HEK293 (cell line): ENCODE measurements at regions not wholly inside any gene's neighbourhood (a gene's known extent, or its start where the extent isn't known, plus 50 kb on each side); places are given as distances from the start of the nearest gene placed in this dataset.

Experiments
- CTCF ChIA-PET: fragments of 350-600 bp; formaldehyde crosslinking; extraction: SDS; loops from one replicate; lab custom pipeline; 2021; ENCODE audit warnings: antibody characterized with exemption; lab: Yijun Ruan, JAX
- POLR2A ChIA-PET: fragments of 300-600 bp; formaldehyde crosslinking; extraction: SDS; loops from one replicate; lab custom pipeline; 2020; ENCODE audit warnings: antibody characterized with exemption, inconsistent platforms; lab: Yijun Ruan, JAX
- H3K27ac ChIP-seq: fragments of 200-500 bp; sonication (Bioruptor generic); 2 replicates; pipeline ENCODE4 v1.5.1; 2014; ENCODE audit warnings: low read depth, low read length, control low read depth, inconsistent platforms; ENCODE audit errors: extremely low read depth
- H3K36me3 ChIP-seq, 2 experiments: fragments of 200-500 bp in 1 of 2; sonication (Bioruptor generic) in 1 of 2; 1 replicate in 1 of 2; 2 replicates in 1 of 2; pipeline ENCODE4 v1.5.1; 2014 to 2017; ENCODE audit warnings: inconsistent platforms in 2 of 2, low read length in 2 of 2; ENCODE audit not compliant: control insufficient read depth in 2 of 2, insufficient read depth in 1 of 2
- H3K4me1 ChIP-seq: fragments of 200-500 bp; sonication (Bioruptor generic); 2 replicates; pipeline ENCODE4 v1.5.1; 2014; ENCODE audit warnings: mild to moderate bottlenecking, low read length, inconsistent platforms; ENCODE audit not compliant: control insufficient read depth, insufficient read depth
- H3K4me3 ChIP-seq: 2 replicates; pipeline ENCODE4 v1.5.1; 2011; ENCODE audit warnings: low read depth, mild to moderate bottlenecking, control low read depth, low read length, moderate library complexity
- H3K9me3 ChIP-seq: fragments of 200-500 bp; sonication (Bioruptor generic); 2 replicates; pipeline ENCODE4 v1.5.1; 2014; ENCODE audit warnings: low read depth, low read length, inconsistent platforms; ENCODE audit not compliant: control insufficient read depth, insufficient read depth
- GLIS2 ChIP-seq: fragments of 450-650 bp; formaldehyde crosslinking; IDR thresholded peaks from 2 replicates; pipeline ENCODE4 v1.5.1; 2016; ENCODE audit warnings: missing biosample characterization, missing genetic modification characterization
- OSR2 ChIP-seq: fragments of 450-650 bp; formaldehyde crosslinking; IDR thresholded peaks from 2 replicates; pipeline ENCODE4 v1.5.1; 2016; ENCODE audit warnings: missing biosample characterization, missing genetic modification characterization
- PATZ1 ChIP-seq: fragments of 450-650 bp; formaldehyde crosslinking; IDR thresholded peaks from 2 replicates; pipeline ENCODE4 v1.5.1; 2016; ENCODE audit warnings: missing biosample characterization, missing genetic modification characterization
- SP2 ChIP-seq: fragments of 450-650 bp; formaldehyde crosslinking; IDR thresholded peaks from 2 replicates; pipeline ENCODE4 v1.5.1; 2016; ENCODE audit warnings: missing biosample characterization, missing genetic modification characterization
- YY2 ChIP-seq: fragments of 450-650 bp; formaldehyde crosslinking; IDR thresholded peaks from 2 replicates; pipeline ENCODE4 v1.5.1; 2016; ENCODE audit warnings: missing biosample characterization, missing genetic modification characterization
- ZBTB8A ChIP-seq: fragments of 450-650 bp; formaldehyde crosslinking; IDR thresholded peaks from 2 replicates; pipeline ENCODE4 v1.5.1; 2016; ENCODE audit warnings: missing biosample characterization, missing genetic modification characterization
- ZFP69B ChIP-seq: fragments of 450-650 bp; formaldehyde crosslinking; IDR thresholded peaks from 2 replicates; pipeline ENCODE4 v1.5.1; 2016; ENCODE audit warnings: missing biosample characterization, missing genetic modification characterization
- ZNF10 ChIP-seq: fragments of 450-650 bp; formaldehyde crosslinking; IDR thresholded peaks from 2 replicates; pipeline ENCODE4 v1.5.1; 2017; ENCODE audit warnings: missing biosample characterization, missing genetic modification characterization
- ZNF121 ChIP-seq: fragments of 450-650 bp; formaldehyde crosslinking; IDR thresholded peaks from 2 replicates; pipeline ENCODE4 v1.5.1; 2016; ENCODE audit warnings: missing biosample characterization, missing genetic modification characterization
- ZNF146 ChIP-seq: fragments of 450-650 bp; formaldehyde crosslinking; IDR thresholded peaks from 2 replicates; pipeline ENCODE4 v1.5.1; 2016; ENCODE audit warnings: missing biosample characterization, missing genetic modification characterization
- ZNF513 ChIP-seq: fragments of 450-650 bp; IDR thresholded peaks from 2 replicates; pipeline ENCODE4 v1.5.1; 2018; ENCODE audit warnings: missing biosample characterization, missing genetic modification characterization
- ZNF596 ChIP-seq: fragments of 450-650 bp; IDR thresholded peaks from 2 replicates; pipeline ENCODE4 v1.5.0; 2018; ENCODE audit warnings: missing biosample characterization, mild to moderate bottlenecking, missing genetic modification characterization, moderate library complexity
- ZNF658 ChIP-seq: fragments of 450-650 bp; formaldehyde crosslinking; IDR thresholded peaks from 2 replicates; pipeline ENCODE4; 2016; ENCODE audit warnings: missing biosample characterization, missing genetic modification characterization
- ZNF660 ChIP-seq: fragments of 450-650 bp; IDR thresholded peaks from 2 replicates; pipeline ENCODE4 v1.5.1; 2018; ENCODE audit warnings: missing biosample characterization, mild to moderate bottlenecking, missing genetic modification characterization
- ZNF664 ChIP-seq: fragments of 450-650 bp; formaldehyde crosslinking; IDR thresholded peaks from 2 replicates; pipeline ENCODE4 v1.5.1; 2016; ENCODE audit warnings: missing biosample characterization, missing genetic modification characterization
- ZNF701 ChIP-seq: fragments of 450-650 bp; formaldehyde crosslinking; IDR thresholded peaks from 2 replicates; pipeline ENCODE4 v1.5.1; 2016; ENCODE audit warnings: missing biosample characterization, missing genetic modification characterization
- ZNF76 ChIP-seq: fragments of 450-650 bp; formaldehyde crosslinking; IDR thresholded peaks from 2 replicates; pipeline ENCODE4; 2016; ENCODE audit warnings: low read depth, missing biosample characterization, missing genetic modification characterization, borderline replicate concordance
- ZSCAN23 ChIP-seq: fragments of 450-650 bp; formaldehyde crosslinking; IDR thresholded peaks from 2 replicates; pipeline ENCODE4 v1.5.1; 2016; ENCODE audit warnings: missing biosample characterization, missing genetic modification characterization
- TF ChIP-seq, protein P1 (sequence below): fragments of 450-650 bp; formaldehyde crosslinking; IDR thresholded peaks from 2 replicates; pipeline ENCODE4 v1.5.0; 2017; ENCODE audit warnings: missing biosample characterization, missing genetic modification characterization, borderline replicate concordance
- TF ChIP-seq, protein P2 (sequence below): fragments of 450-650 bp; formaldehyde crosslinking; IDR thresholded peaks from 2 replicates; pipeline ENCODE4 v1.5.1; 2016; ENCODE audit warnings: missing biosample characterization, missing genetic modification characterization
- TF ChIP-seq, protein P3 (sequence below): fragments of 450-650 bp; formaldehyde crosslinking; IDR thresholded peaks from 2 replicates; pipeline ENCODE4 v1.5.1; 2016; ENCODE audit warnings: missing biosample characterization, missing genetic modification characterization
- TF ChIP-seq, protein P4 (sequence below): sonication (generic); formaldehyde crosslinking; IDR thresholded peaks from 2 replicates; pipeline ENCODE4 v1.8.1; 2022; ENCODE audit warnings: mild to moderate bottlenecking, moderate library complexity, missing genetic modification reagents

GRCh38 chr16:64841482-64841881, 280.4 kb downstream of the CDH11 start (continued):
- TF ChIP-seq, protein P1, sequence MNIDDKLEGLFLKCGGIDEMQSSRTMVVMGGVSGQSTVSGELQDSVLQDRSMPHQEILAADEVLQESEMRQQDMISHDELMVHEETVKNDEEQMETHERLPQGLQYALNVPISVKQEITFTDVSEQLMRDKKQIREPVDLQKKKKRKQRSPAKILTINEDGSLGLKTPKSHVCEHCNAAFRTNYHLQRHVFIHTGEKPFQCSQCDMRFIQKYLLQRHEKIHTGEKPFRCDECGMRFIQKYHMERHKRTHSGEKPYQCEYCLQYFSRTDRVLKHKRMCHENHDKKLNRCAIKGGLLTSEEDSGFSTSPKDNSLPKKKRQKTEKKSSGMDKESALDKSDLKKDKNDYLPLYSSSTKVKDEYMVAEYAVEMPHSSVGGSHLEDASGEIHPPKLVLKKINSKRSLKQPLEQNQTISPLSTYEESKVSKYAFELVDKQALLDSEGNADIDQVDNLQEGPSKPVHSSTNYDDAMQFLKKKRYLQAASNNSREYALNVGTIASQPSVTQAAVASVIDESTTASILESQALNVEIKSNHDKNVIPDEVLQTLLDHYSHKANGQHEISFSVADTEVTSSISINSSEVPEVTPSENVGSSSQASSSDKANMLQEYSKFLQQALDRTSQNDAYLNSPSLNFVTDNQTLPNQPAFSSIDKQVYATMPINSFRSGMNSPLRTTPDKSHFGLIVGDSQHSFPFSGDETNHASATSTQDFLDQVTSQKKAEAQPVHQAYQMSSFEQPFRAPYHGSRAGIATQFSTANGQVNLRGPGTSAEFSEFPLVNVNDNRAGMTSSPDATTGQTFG, result no peak
- TF ChIP-seq ZBTB8A (tag by site-specific recombination), result no peak
- TF ChIP-seq YY2 (tag by site-specific recombination), result no peak
- no peak for TF ChIP-seq ZNF664
- no peak for TF ChIP-seq OSR2
- TF ChIP-seq, protein P2, sequence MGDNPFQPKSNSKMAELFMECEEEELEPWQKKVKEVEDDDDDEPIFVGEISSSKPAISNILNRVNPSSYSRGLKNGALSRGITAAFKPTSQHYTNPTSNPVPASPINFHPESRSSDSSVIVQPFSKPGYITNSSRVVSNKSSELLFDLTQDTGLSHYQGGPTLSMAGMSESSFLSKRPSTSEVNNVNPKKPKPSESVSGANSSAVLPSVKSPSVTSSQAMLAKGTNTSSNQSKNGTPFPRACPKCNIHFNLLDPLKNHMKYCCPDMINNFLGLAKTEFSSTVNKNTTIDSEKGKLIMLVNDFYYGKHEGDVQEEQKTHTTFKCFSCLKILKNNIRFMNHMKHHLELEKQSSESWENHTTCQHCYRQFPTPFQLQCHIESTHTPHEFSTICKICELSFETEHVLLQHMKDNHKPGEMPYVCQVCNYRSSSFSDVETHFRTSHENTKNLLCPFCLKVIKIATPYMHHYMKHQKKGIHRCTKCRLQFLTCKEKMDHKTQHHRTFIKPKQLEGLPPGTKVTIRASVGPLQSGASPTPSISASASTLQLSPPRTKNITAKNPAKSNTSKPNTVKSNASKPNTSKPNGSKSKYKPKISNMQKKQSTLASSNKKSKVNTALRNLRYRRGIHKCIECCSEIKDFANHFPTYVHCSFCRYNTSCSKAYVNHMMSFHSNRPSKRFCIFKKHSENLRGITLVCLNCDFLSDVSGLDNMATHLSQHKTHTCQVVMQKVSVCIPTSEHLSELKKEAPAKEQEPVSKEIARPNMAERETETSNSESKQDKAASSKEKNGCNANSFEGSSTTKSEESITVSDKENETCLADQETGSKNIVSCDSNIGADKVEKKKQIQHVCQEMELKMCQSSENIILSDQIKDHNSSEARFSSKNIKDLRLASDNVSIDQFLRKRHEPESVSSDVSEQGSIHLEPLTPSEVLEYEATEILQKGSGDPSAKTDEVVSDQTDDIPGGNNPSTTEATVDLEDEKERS (tag by site-specific recombination), result no peak
- no peak for TF ChIP-seq ZNF76 (tag by site-specific recombination)
- no peak for TF ChIP-seq ZSCAN23 (tag by site-specific recombination)

- POLR2A ChIA-PET, result no interaction called here
- H3K4me1 ChIP-seq, result no peaks in the 10 kb centered on the region
- H3K4me3 ChIP-seq, result no peak overlapping the region
- H3K36me3 ChIP-seq, result no peaks in the 10 kb centered on the region
- H3K27ac ChIP-seq, result no peak overlapping the region
- no peaks in the 10 kb centered on the region for H3K9me3 ChIP-seq
- CTCF ChIA-PET, result no interaction called here
- TF ChIP-seq ZNF660 (tag by site-specific recombination), result no peak
- TF ChIP-seq ZNF146, result no peak
- no peak for TF ChIP-seq GLIS2 (tag by site-specific recombination)
- TF ChIP-seq ZNF513 (tag by site-specific recombination), result no peak
- TF ChIP-seq, protein P1, result no peak
- TF ChIP-seq ZNF701 (tag by site-specific recombination), result no peak
- TF ChIP-seq, protein P3, sequence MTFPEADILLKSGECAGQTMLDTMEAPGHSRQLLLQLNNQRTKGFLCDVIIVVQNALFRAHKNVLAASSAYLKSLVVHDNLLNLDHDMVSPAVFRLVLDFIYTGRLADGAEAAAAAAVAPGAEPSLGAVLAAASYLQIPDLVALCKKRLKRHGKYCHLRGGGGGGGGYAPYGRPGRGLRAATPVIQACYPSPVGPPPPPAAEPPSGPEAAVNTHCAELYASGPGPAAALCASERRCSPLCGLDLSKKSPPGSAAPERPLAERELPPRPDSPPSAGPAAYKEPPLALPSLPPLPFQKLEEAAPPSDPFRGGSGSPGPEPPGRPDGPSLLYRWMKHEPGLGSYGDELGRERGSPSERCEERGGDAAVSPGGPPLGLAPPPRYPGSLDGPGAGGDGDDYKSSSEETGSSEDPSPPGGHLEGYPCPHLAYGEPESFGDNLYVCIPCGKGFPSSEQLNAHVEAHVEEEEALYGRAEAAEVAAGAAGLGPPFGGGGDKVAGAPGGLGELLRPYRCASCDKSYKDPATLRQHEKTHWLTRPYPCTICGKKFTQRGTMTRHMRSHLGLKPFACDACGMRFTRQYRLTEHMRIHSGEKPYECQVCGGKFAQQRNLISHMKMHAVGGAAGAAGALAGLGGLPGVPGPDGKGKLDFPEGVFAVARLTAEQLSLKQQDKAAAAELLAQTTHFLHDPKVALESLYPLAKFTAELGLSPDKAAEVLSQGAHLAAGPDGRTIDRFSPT, result no peak
- no peak for TF ChIP-seq ZFP69B (tag by site-specific recombination)
- no peak for TF ChIP-seq ZNF121 (tag by site-specific recombination)
- TF ChIP-seq ZNF10, result no peak
- no peak for TF ChIP-seq ZNF596 (tag by site-specific recombination)
- no peak for TF ChIP-seq SP2
- no peak for TF ChIP-seq ZNF658
- TF ChIP-seq, protein P4, sequence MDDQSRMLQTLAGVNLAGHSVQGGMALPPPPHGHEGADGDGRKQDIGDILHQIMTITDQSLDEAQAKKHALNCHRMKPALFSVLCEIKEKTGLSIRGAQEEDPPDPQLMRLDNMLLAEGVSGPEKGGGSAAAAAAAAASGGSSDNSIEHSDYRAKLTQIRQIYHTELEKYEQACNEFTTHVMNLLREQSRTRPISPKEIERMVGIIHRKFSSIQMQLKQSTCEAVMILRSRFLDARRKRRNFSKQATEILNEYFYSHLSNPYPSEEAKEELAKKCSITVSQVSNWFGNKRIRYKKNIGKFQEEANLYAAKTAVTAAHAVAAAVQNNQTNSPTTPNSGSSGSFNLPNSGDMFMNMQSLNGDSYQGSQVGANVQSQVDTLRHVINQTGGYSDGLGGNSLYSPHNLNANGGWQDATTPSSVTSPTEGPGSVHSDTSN, result no peak
- TF ChIP-seq PATZ1 (tag by site-specific recombination), result no peak
Observed at GRCh38 chr16:64841071-64841470, 280.8 kb downstream of the CDH11 start.
